OCI-LY1 (cell line): ENCODE measurements at regions not wholly inside any gene's neighbourhood (a gene's known extent, or its start where the extent isn't known, plus 50 kb on each side); places are given as distances from the start of the nearest gene placed in this dataset.
"Not testable (repeated sequence)": the region's sequence is repeated elsewhere in the genome, so short reads cannot be mapped to it uniquely, and the experiment has no call there.

Source experiments
- H2AFZ ChIP-seq: fragments of 200-600 bp; sonication (generic), shearing (Covaris generic); 2 replicates; pipeline ENCODE4 v1.6.0; 2014; ENCODE audit warnings: antibody characterized with exemption, mild to moderate bottlenecking, low read length
- H3F3A ChIP-seq: fragments of 200-600 bp; sonication (generic), shearing (Covaris generic); 2 replicates; pipeline ENCODE4 v1.6.0; 2014; ENCODE audit warnings: mild to moderate bottlenecking, antibody characterized with exemption, low read length, moderate library complexity; ENCODE audit not compliant: insufficient read depth
- H3K27ac ChIP-seq: fragments of 200-600 bp; sonication (generic); 2 replicates; pipeline ENCODE4 v1.5.1; 2014; ENCODE audit warnings: low read length, mixed run types, mild to moderate bottlenecking, low read depth; ENCODE audit not compliant: poor library complexity, severe bottlenecking
- H3K27me3 ChIP-seq: fragments of 200-600 bp; sonication (generic); 2 replicates; pipeline ENCODE4 v1.6.0; 2014; ENCODE audit warnings: antibody characterized with exemption, mild to moderate bottlenecking, low read length, moderate library complexity; ENCODE audit not compliant: insufficient read depth
- H3K36me3 ChIP-seq: fragments of 200-600 bp; sonication (generic); 2 replicates; pipeline ENCODE4 v1.6.1; 2014; ENCODE audit warnings: mild to moderate bottlenecking, antibody characterized with exemption, low read length, moderate library complexity, mixed read lengths; ENCODE audit not compliant: insufficient read depth
- H3K4me1 ChIP-seq: fragments of 200-600 bp; sonication (generic); 2 replicates; pipeline ENCODE4 v1.5.1; 2014; ENCODE audit warnings: mild to moderate bottlenecking, low read length, moderate library complexity; ENCODE audit not compliant: insufficient read depth, severe bottlenecking
- H3K4me2 ChIP-seq: fragments of 200-600 bp; sonication (generic), shearing (Covaris generic); 2 replicates; pipeline ENCODE4 v1.6.1; 2014; ENCODE audit warnings: low read length
- H3K4me3 ChIP-seq: fragments of 200-600 bp; sonication (generic); 2 replicates; pipeline ENCODE4 v1.5.1; 2014; ENCODE audit warnings: low read length, low read depth, mild to moderate bottlenecking, mixed read lengths; ENCODE audit not compliant: poor library complexity, severe bottlenecking
- H3K79me2 ChIP-seq: fragments of 200-600 bp; shearing (Covaris generic); 2 replicates; pipeline ENCODE4 v1.6.1; 2016; ENCODE audit warnings: mixed run types, low read length, mixed read lengths; ENCODE audit not compliant: insufficient read depth
- H3K9ac ChIP-seq: fragments of 200-600 bp; sonication (generic), shearing (Covaris generic); 2 replicates; pipeline ENCODE4 v1.6.1; 2014; ENCODE audit warnings: mild to moderate bottlenecking, low read length, mixed read lengths
- H3K9me2 ChIP-seq: fragments of 200-600 bp; sonication (generic), shearing (Covaris generic); 2 replicates; pipeline ENCODE4 v1.6.1; 2014; ENCODE audit warnings: low read depth, mild to moderate bottlenecking, low read length, mixed read lengths
- H3K9me3 ChIP-seq: fragments of 200-600 bp; shearing (Covaris generic); 2 replicates; pipeline ENCODE4 v1.6.1; 2014; ENCODE audit warnings: low read length, mixed read lengths
- H4K20me1 ChIP-seq: fragments of 200-600 bp; sonication (generic), shearing (Covaris generic); 2 replicates; pipeline ENCODE4 v1.6.0; 2016; ENCODE audit warnings: mild to moderate bottlenecking, low read length; ENCODE audit not compliant: insufficient read depth
- EZH2 ChIP-seq: fragments of 200-600 bp; sonication (generic), shearing (Covaris generic); IDR thresholded peaks from 2 replicates; pipeline ENCODE4 v1.8.0; 2017; ENCODE audit warnings: borderline replicate concordance, mixed run types, mild to moderate bottlenecking, antibody characterized with exemption, low read length, moderate library complexity, mixed read lengths
- TF ChIP-seq, protein P1 (sequence below): fragments of 200-600 bp; sonication (generic), shearing (Covaris generic); IDR thresholded peaks from 2 replicates; pipeline ENCODE4 v1.5.1; 2017; ENCODE audit warnings: mild to moderate bottlenecking, antibody characterized with exemption, low read length, moderate library complexity, mixed read lengths

DNA sequence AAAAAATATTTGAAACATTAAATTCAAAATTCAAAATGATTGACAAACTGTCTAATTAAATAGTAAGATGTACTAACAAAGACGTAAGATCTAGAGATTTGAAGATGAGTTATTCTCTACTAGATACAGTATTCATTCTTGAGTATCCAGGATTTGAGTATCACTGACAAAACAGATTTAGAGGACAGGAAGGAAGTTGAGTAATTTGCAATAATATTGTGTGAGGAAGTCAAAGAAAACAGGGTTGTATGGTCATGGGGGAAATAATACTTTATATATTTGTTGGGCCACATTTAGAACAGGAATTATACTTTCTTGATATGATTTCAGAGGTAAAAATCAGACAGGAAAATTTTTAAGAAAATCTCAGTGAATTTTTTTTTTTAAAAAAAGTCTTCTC is 393.1 kb upstream of the CDIN1 start:
- Histone ChIP-seq H3K9me3 (no peaks in the 10 kb centered on the region), H3K36me3 (no peaks in the 10 kb centered on the region), H3K27ac (no peak overlapping the region), H3K4me1 (no peaks in the 10 kb centered on the region), H3K9ac (no peak overlapping the region), H3K4me3 (no peak overlapping the region), H3K79me2 (no peaks in the 10 kb centered on the region), H3K9me2 (no peaks in the 10 kb centered on the region), H3K27me3 (no peaks in the 10 kb centered on the region), H3K4me2 (no peak overlapping the region), H2AFZ (no peak overlapping the region), H4K20me1 (no peaks in the 10 kb centered on the region), H3F3A (no peaks in the 10 kb centered on the region)
- TF ChIP-seq, protein P1, sequence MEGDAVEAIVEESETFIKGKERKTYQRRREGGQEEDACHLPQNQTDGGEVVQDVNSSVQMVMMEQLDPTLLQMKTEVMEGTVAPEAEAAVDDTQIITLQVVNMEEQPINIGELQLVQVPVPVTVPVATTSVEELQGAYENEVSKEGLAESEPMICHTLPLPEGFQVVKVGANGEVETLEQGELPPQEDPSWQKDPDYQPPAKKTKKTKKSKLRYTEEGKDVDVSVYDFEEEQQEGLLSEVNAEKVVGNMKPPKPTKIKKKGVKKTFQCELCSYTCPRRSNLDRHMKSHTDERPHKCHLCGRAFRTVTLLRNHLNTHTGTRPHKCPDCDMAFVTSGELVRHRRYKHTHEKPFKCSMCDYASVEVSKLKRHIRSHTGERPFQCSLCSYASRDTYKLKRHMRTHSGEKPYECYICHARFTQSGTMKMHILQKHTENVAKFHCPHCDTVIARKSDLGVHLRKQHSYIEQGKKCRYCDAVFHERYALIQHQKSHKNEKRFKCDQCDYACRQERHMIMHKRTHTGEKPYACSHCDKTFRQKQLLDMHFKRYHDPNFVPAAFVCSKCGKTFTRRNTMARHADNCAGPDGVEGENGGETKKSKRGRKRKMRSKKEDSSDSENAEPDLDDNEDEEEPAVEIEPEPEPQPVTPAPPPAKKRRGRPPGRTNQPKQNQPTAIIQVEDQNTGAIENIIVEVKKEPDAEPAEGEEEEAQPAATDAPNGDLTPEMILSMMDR = no peak
- TF ChIP-seq EZH2 = no peak

DNA sequence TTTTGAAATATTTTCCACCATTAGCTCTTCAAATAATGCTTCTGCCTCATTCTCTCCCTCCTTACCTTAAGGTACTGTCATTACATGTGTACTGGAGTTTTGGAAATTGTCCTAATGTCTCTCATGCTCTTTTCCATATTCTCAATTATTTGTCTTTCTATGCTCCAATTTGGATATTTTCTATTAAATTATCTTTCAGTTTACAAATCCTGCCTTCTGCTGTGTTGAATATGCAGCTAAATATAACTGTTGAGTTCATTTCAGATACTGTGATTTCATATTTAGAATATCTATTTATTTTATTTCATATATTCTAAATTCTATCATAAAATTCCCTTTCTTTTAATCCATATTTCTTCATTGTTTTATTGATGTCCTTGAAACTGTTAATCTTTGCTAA is 388.0 kb upstream of the CDIN1 start:
- no peaks in the 10 kb centered on the region for H3K79me2 ChIP-seq
- no peak overlapping the region for H2AFZ ChIP-seq
- H3K4me2 ChIP-seq = no peak overlapping the region
- H3K27ac ChIP-seq = no peak overlapping the region
- H3K27me3 ChIP-seq = no peaks in the 10 kb centered on the region
- TF ChIP-seq, protein P1 = no peak
- TF ChIP-seq EZH2 = no peak
- H3F3A ChIP-seq = no peaks in the 10 kb centered on the region
- no peaks in the 10 kb centered on the region for H3K9me3 ChIP-seq
- H3K4me3 ChIP-seq = no peak overlapping the region
- H3K9me2 ChIP-seq = no peaks in the 10 kb centered on the region
- no peaks in the 10 kb centered on the region for H4K20me1 ChIP-seq
- no peaks in the 10 kb centered on the region for H3K4me1 ChIP-seq
- H3K9ac ChIP-seq = no peak overlapping the region
- no peaks in the 10 kb centered on the region for H3K36me3 ChIP-seq

DNA sequence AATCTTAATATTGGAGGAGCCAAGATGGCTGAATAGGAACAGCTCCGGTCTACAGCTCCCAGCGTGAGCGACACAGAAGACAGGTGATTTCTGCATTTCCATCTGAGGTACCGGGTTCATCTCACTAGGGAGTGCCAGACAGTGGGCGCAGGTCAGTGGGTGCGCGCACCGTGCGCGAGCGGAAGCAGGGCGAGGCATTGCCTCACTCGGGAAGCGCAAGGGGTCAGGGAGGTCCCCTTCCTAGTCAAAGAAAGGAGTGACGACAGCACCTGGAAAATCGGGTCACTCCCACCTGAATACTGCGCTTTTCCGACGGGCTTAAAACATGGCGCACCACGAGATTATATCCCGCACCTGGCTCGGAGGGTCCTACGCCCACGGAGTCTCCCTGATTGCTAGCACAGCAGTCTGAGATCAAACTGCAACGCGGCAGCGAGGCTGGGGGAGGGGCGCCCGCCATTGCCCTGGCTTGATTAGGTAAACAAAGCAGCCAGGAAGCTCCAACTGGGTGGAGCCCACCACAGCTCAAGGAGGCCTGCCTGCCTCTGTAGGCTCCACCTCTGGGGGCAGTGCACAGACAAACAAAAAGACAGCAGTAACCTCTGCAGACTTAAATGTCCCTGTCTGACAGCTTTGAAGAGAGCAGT is 383.9 kb upstream of the CDIN1 start:
- H3K27ac ChIP-seq, H3K36me3 ChIP-seq, H3K27me3 ChIP-seq, H3K9me2 ChIP-seq, H3K4me1 ChIP-seq, H3K4me3 ChIP-seq, H4K20me1 ChIP-seq, H3K9me3 ChIP-seq, H3K79me2 ChIP-seq, H2AFZ ChIP-seq, H3K9ac ChIP-seq, H3K4me2 ChIP-seq, H3F3A ChIP-seq: not testable (repeated sequence)

DNA sequence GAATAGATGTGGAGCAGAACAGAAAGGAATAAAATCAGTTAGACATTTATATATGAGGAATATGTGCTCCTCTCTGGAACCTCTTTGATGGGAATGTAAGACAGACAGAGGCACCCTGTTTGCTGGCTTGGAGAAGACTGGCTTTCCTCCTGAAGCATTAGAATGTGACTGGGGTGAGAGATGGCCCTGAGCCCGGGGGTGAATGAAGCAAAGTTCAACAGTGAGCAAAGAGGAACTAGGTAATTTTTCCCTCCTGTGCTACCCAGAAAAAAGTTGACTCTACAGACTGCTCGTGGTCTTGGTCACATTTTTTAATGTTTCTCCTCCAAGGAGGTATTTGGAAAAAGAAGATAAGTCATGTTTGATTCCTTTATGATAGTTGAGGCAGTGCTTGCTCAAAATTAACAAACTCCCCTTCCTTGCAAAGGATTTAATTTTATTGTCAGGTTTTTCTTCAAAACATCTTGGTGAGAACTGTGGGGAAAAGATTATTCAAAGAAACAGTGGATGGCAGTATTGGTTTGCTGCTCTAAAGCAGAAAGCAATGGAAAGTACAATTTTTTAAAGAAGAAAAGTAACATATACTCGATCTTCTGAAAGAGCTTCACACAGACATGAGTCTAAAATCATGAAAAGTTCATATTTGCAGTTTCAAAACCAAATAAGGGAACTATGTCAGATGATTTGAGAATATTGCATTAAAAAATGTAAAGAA is 370.4 kb upstream of the CDIN1 start:
- no peak overlapping the region for H3K4me3 ChIP-seq
- H3K9me3 ChIP-seq = no peaks in the 10 kb centered on the region
- H3K27ac ChIP-seq = no peak overlapping the region
- no peaks in the 10 kb centered on the region for H3F3A ChIP-seq
- H3K4me1 ChIP-seq = no peaks in the 10 kb centered on the region
- no peaks in the 10 kb centered on the region for H3K9me2 ChIP-seq
- no peak overlapping the region for H3K4me2 ChIP-seq
- TF ChIP-seq, protein P1 = no peak
- H3K9ac ChIP-seq = no peak overlapping the region
- no peak overlapping the region for H2AFZ ChIP-seq
- no peaks in the 10 kb centered on the region for H3K27me3 ChIP-seq
- H4K20me1 ChIP-seq = no peaks in the 10 kb centered on the region
- H3K79me2 ChIP-seq = no peaks in the 10 kb centered on the region
- H3K36me3 ChIP-seq = no peaks in the 10 kb centered on the region
